Cardiac muscle cell (in vitro differentiated cells and primary cell): ENCODE measurements at regions not wholly inside any gene's neighbourhood (a gene's known extent, or its start where the extent isn't known, plus 50 kb on each side); places are given as distances from the start of the nearest gene placed in this dataset.

Source experiments
- DNase-seq, 2 donors: peaks; one replicate each; pipeline versions ENCODE4 v3.0.0 to v3.0.0-alpha.2; 2010 to 2017; ENCODE audit warnings: low read depth in 1 of 2, low spot score in 1 of 2
- H3K27ac ChIP-seq: fragments of 200-600 bp; sonication (generic); 2 replicates; pipeline ENCODE4 v1.5.1; 2016
- H3K27me3 ChIP-seq: fragments of 200-600 bp; sonication (generic); 2 replicates; pipeline ENCODE4 v1.6.0; 2016; ENCODE audit warnings: control low read depth
- H3K36me3 ChIP-seq: fragments of 200-600 bp; sonication (generic); 2 replicates; pipeline ENCODE4 v1.5.1; 2016; ENCODE audit warnings: control low read depth
- H3K4me1 ChIP-seq: fragments of 200-600 bp; sonication (generic); 2 replicates; pipeline ENCODE4 v1.8.1; 2017; ENCODE audit warnings: low read depth, mild to moderate bottlenecking, mixed run types
- H3K4me3 ChIP-seq: fragments of 200-600 bp; sonication (generic); 2 replicates; pipeline ENCODE4 v1.5.1; 2016; ENCODE audit warnings: mild to moderate bottlenecking
- H3K9me3 ChIP-seq: fragments of 200-600 bp; sonication (generic); 2 replicates; pipeline ENCODE4 v1.5.1; 2017; ENCODE audit warnings: low read depth, mild to moderate bottlenecking, control low read depth
- CTCF ChIP-seq: IDR thresholded peaks from 2 replicates; pipeline ENCODE4 v1.5.1; 2012; ENCODE audit warnings: low read depth, mild to moderate bottlenecking, low read length

GRCh38 chr13:99847318-99847750 lies 124.2 kb downstream of the ZIC5 start:
- TF ChIP-seq CTCF, result no peak
- Histone ChIP-seq H3K27ac (no peak overlapping the region), H3K36me3 (no peaks in the 10 kb centered on the region), H3K9me3 (no peaks in the 10 kb centered on the region), H3K4me3 (no peak overlapping the region), H3K27me3 (no peaks in the 10 kb centered on the region), H3K4me1 (no peaks in the 10 kb centered on the region)
- DNase-seq, result no peak

GRCh38 chr13:99845161-99845874 lies 126.2 kb downstream of the ZIC5 start:
- no peak overlapping the region for H3K27ac ChIP-seq
- TF ChIP-seq CTCF, result no peak
- no peak overlapping the region for H3K4me3 ChIP-seq

GRCh38 chr13:99844421-99844820 lies 127.1 kb downstream of the ZIC5 start:
- H3K27me3 ChIP-seq, result no peaks in the 10 kb centered on the region
- no peak for DNase-seq
- TF ChIP-seq CTCF, result no peak
- no peaks in the 10 kb centered on the region for H3K36me3 ChIP-seq
- H3K4me3 ChIP-seq, result no peak overlapping the region
- H3K9me3 ChIP-seq, result no peaks in the 10 kb centered on the region
- no peaks in the 10 kb centered on the region for H3K4me1 ChIP-seq
- no peak overlapping the region for H3K27ac ChIP-seq

More at GRCh38 chr13:99845161-99845874, 126.2 kb downstream of the ZIC5 start:
- no peak for DNase-seq
- H3K4me1 ChIP-seq, result no peaks in the 10 kb centered on the region
- H3K36me3 ChIP-seq, result no peaks in the 10 kb centered on the region
- no peaks in the 10 kb centered on the region for H3K27me3 ChIP-seq
- no peaks in the 10 kb centered on the region for H3K9me3 ChIP-seq

- DNase-seq, result no peak
- H3K36me3 ChIP-seq, result no peaks in the 10 kb centered on the region
- H3K4me1 ChIP-seq, result no peaks in the 10 kb centered on the region
- no peaks in the 10 kb centered on the region for H3K9me3 ChIP-seq
- no peak for TF ChIP-seq CTCF
- H3K27me3 ChIP-seq, result no peaks in the 10 kb centered on the region
- no peak overlapping the region for H3K4me3 ChIP-seq
- no peak overlapping the region for H3K27ac ChIP-seq
These were observed 127.7 kb downstream of the ZIC5 start for GRCh38 chr13:99843872-99844271.

GRCh38 chr13:99842405-99842804 lies 129.2 kb downstream of the ZIC5 start:
- H3K27ac ChIP-seq, result no peak overlapping the region
- H3K36me3 ChIP-seq, result no peaks in the 10 kb centered on the region
- no peak for DNase-seq
- no peaks in the 10 kb centered on the region for H3K27me3 ChIP-seq
- no peaks in the 10 kb centered on the region for H3K9me3 ChIP-seq
- no peak overlapping the region for H3K4me3 ChIP-seq
- no peaks in the 10 kb centered on the region for H3K4me1 ChIP-seq
- no peak for TF ChIP-seq CTCF
